Stomach (tissue), 8 donors: ENCODE measurements at regions not wholly inside any gene's neighbourhood (a gene's known extent, or its start where the extent isn't known, plus 50 kb on each side); places are given as distances from the start of the nearest gene placed in this dataset.

Experiments used
- DNase-seq, 2 donors: peaks; one replicate each; pipeline versions ENCODE4 v3.0.0 to v3.0.0-alpha.2; 2013 to 2019
- H3K27ac ChIP-seq, 5 donors: fragments of 200-600 bp in 4 of 5; sonication (generic) in 4 of 5; one replicate each; pipeline ENCODE4 v1.5.1; 2013 to 2019; ENCODE audit warnings: mild to moderate bottlenecking in 1 of 5, moderate library complexity in 1 of 5
- H3K27me3 ChIP-seq, 3 donors: fragments of 200-600 bp; sonication (generic); one replicate each; pipeline ENCODE4 v1.5.1; 2017 to 2019; ENCODE audit warnings: mixed run types in 1 of 3
- H3K36me3 ChIP-seq, 4 donors: fragments of 200-600 bp; sonication (generic); 1 replicate in 3 of 4; 2 replicates in 1 of 4; pipeline ENCODE4 v1.5.1; 2016 to 2019
- H3K4me1 ChIP-seq, 4 donors: fragments of 200-600 bp; sonication (generic); one replicate each; pipeline ENCODE4 v1.5.1; 2016 to 2019
- H3K4me3 ChIP-seq, 4 donors: fragments of 200-600 bp; sonication (generic) in 3 of 4; one replicate each; pipeline ENCODE4 v1.5.1; 2016 to 2019; ENCODE audit warnings: mild to moderate bottlenecking in 1 of 4
- H3K9me3 ChIP-seq, 4 donors: fragments of 200-600 bp; sonication (generic); one replicate each; pipeline ENCODE4 v1.5.1; 2016 to 2019
- CTCF ChIP-seq, 7 experiments: fragments of 450-650 bp in 4 of 7; fragments of 200-600 bp in 3 of 7; sonication (generic) in 3 of 7; IDR thresholded peaks; one replicate each; pipeline ENCODE4 v1.5.1; 2016 to 2019; ENCODE audit warnings: antibody characterized with exemption in 7 of 7, control low read depth in 2 of 7, mild to moderate bottlenecking in 1 of 7
- EP300 ChIP-seq: sonication (generic); formaldehyde crosslinking; IDR thresholded peaks from one replicate; pipeline ENCODE4 v1.6.1; 2017; ENCODE audit warnings: antibody characterized with exemption
- POLR2A ChIP-seq, 4 donors: fragments of 450-650 bp; IDR thresholded peaks; one replicate each; pipeline ENCODE4 v1.6.1; 2016; ENCODE audit warnings: antibody characterized with exemption in 4 of 4, control low read depth in 2 of 4, mild to moderate bottlenecking in 1 of 4, moderate library complexity in 1 of 4
- POLR2AphosphoS5 ChIP-seq, 3 donors: sonication (generic); formaldehyde crosslinking; IDR thresholded peaks; one replicate each; pipeline ENCODE4 v1.6.1; 2016; ENCODE audit warnings: antibody characterized with exemption in 3 of 3
- WGBS, 5 donors: extraction: QIAGEN DNeasy Blood & Tissue Kit in 3 of 5; methylation state at CpG; one replicate each; pipeline versions ENCODE4 v1.1.5 to v1.1.7; 2013 to 2018; 5-methylcytosine and 5-hydroxymethylcytosine counted together
- intact Hi-C: fragments of 100-400 bp; cut with DNase I; formaldehyde crosslinking; loops from one replicate; pipeline ENCODE4 v1.15.1; 2023; ENCODE audit warnings: low total_unique reads
- donor health status: healthy with polysubstance abuse.
- donor health status: Bipolar disorder and iron deficiency.
- donor health status: healthy.

GRCh38 chr1:240705579-240705978, 93.6 kb upstream of the GREM2 start:
- no peak overlapping the region for H3K27ac ChIP-seq
- intact Hi-C loops: no loop called here
- no peaks in the 10 kb centered on the region for H3K27me3 ChIP-seq
- DNase-seq: peak in 1 of 2 donors; percentile 14
- H3K4me3 ChIP-seq: no peak overlapping the region
- WGBS, 5 donors: 60 to 84% (median 68%) methylated on average over 3 of the region's 3 CpGs
- no peaks in the 10 kb centered on the region for H3K36me3 ChIP-seq
- no peak for TF ChIP-seq POLR2AphosphoS5 (IDR thresholded peaks at IDR 0.05)
- no peak for TF ChIP-seq EP300
- no peak for TF ChIP-seq CTCF (IDR thresholded peaks at IDR 0.05)
- TF ChIP-seq POLR2A (IDR thresholded peaks at IDR 0.05): no peak
- H3K9me3 ChIP-seq: no peaks in the 10 kb centered on the region
- peaks cover 0 to 4% (median 0%) of the 10 kb centered on the region in 4 donors for H3K4me1 ChIP-seq

GRCh38 chr1:240701412-240701811, 89.5 kb upstream of the GREM2 start:
- intact Hi-C loops: no loop called here
- DNase-seq: no peak
- H3K4me3 ChIP-seq: no peak overlapping the region
- 74 to 83% (median 78%) methylated on average over 5 of the region's 5 CpGs for WGBS, 5 donors
- H3K4me1 ChIP-seq: no peaks in the 10 kb centered on the region
- no peaks in the 10 kb centered on the region for H3K27me3 ChIP-seq
- H3K36me3 ChIP-seq: no peaks in the 10 kb centered on the region
- TF ChIP-seq CTCF (IDR thresholded peaks at IDR 0.05) (no peak), POLR2A (IDR thresholded peaks at IDR 0.05) (no peak), EP300 (no peak), POLR2AphosphoS5 (IDR thresholded peaks at IDR 0.05) (no peak)
- no peaks in the 10 kb centered on the region for H3K9me3 ChIP-seq
- H3K27ac ChIP-seq: no peak overlapping the region

GRCh38 chr1:240695416-240695815, 83.5 kb upstream of the GREM2 start:
- TF ChIP-seq POLR2A (IDR thresholded peaks at IDR 0.05) (no peak), EP300 (no peak), CTCF (IDR thresholded peaks at IDR 0.05) (no peak), POLR2AphosphoS5 (IDR thresholded peaks at IDR 0.05) (no peak)
- no peaks in the 10 kb centered on the region for H3K9me3 ChIP-seq
- intact Hi-C loops: no loop called here
- H3K27me3 ChIP-seq: no peaks in the 10 kb centered on the region
- no peak overlapping the region for H3K4me3 ChIP-seq
- H3K27ac ChIP-seq: no peak overlapping the region
- WGBS, 5 donors: 88 to 94% (median 93%) methylated on average over 4 of the region's 4 CpGs
- peaks cover 0 to 16% (median 10%) of the 10 kb centered on the region in 4 donors for H3K4me1 ChIP-seq
- no peak for DNase-seq
- H3K36me3 ChIP-seq: no peaks in the 10 kb centered on the region

- Histone ChIP-seq H3K27ac (no peak overlapping the region), H3K4me3 (no peak overlapping the region), H3K27me3 (no peaks in the 10 kb centered on the region), H3K36me3 (no peaks in the 10 kb centered on the region), H3K9me3 (no peaks in the 10 kb centered on the region), H3K4me1 (peaks cover 0 to 16% (median 10%) of the 10 kb centered on the region in 4 donors)
- 52 to 65% (median 57%) methylated on average over 3 of the region's 3 CpGs for WGBS, 5 donors
- no peak for DNase-seq
- intact Hi-C loops: no loop called here
- TF ChIP-seq CTCF (IDR thresholded peaks at IDR 0.05): no peak
- no peak for TF ChIP-seq POLR2A (IDR thresholded peaks at IDR 0.05)
- no peak for TF ChIP-seq POLR2AphosphoS5 (IDR thresholded peaks at IDR 0.05)
- no peak for TF ChIP-seq EP300
Measured at GRCh38 chr1:240693844-240694243, 81.9 kb upstream of the GREM2 start.
